ENCODE measurements at regions not wholly inside any gene's neighbourhood (a gene's known extent, or its start where the extent isn't known, plus 50 kb on each side); places are given as distances from the start of the nearest gene placed in this dataset.

DNA sequence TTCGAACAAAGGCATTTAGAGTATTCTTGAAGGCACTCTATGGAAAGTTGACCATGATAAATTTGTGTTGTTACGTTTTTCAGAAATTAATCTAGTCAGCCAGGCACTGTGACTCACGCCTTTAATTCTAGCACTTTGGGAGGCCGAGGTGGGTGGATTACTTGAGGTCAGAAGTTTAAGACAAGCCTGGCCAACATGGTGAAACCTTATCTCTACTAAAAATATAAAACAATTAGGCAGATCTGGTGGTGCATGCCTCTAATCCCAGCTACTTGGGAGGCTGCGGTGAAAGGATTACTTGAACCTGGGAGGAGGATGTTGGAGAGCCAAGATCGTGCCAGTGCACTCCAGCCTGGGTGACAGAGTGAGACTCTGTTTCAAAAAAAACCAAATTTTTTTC is 130.6 kb upstream of the BRINP3 start:
- TF ChIP-seq, protein P1, sequence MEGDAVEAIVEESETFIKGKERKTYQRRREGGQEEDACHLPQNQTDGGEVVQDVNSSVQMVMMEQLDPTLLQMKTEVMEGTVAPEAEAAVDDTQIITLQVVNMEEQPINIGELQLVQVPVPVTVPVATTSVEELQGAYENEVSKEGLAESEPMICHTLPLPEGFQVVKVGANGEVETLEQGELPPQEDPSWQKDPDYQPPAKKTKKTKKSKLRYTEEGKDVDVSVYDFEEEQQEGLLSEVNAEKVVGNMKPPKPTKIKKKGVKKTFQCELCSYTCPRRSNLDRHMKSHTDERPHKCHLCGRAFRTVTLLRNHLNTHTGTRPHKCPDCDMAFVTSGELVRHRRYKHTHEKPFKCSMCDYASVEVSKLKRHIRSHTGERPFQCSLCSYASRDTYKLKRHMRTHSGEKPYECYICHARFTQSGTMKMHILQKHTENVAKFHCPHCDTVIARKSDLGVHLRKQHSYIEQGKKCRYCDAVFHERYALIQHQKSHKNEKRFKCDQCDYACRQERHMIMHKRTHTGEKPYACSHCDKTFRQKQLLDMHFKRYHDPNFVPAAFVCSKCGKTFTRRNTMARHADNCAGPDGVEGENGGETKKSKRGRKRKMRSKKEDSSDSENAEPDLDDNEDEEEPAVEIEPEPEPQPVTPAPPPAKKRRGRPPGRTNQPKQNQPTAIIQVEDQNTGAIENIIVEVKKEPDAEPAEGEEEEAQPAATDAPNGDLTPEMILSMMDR (IDR thresholded peaks at IDR 0.05; ENCODE audit: insufficient read depth, low read length) = no peak
- DNase-seq (ENCODE audit: low read depth) = no peak
- H3K4me3 ChIP-seq (ENCODE audit: low read depth, low read length) = no peak overlapping the region

DNA sequence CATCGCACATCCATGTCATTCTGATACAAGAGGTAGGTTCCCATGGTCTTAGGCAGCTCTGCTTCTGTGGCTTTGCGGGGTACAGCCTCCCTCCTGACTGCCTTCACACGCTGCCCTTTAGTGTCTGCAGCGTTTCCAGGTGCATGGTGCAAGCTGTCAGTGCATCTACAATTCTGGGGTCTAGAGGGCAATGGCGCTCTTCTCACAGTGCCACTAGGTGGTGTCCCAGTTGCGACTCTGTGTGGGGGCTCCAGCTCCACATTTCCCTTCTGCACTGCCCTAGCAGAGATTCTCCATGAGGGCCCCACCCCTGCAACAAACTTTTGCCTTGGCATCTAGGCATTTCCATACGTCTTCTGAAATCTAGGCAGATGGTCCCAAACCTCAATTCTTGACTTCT is 138.2 kb upstream of the BRINP3 start:
- no peak overlapping the region for H3K4me3 ChIP-seq (ENCODE audit: low read depth, low read length)
- DNase-seq (ENCODE audit: low read depth) = no peak
- TF ChIP-seq, protein P1 (IDR thresholded peaks at IDR 0.05; ENCODE audit: insufficient read depth, low read length) = no peak

DNA sequence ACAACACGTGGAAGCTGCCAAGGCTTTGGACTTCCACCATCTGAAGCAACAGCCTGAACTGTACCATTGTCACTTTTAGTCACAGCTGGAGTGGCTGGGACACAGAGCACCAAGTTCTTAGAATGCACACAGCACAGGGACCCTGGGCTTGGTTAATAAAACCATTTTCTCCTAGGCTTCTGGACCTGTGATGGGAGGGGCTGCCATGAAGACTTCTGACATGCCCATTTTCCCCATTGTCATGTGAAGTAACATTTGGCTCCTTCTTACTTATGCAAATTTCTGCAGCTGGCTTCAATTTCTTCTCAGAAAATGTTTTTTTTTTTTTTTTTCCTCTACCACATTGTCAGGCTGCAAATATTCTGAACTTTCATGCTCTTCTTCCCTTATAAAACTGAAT is 138.6 kb upstream of the BRINP3 start:
- no peak overlapping the region for H3K4me3 ChIP-seq (ENCODE audit: low read depth, low read length)
- TF ChIP-seq, protein P1 (IDR thresholded peaks at IDR 0.05; ENCODE audit: insufficient read depth, low read length) = no peak
- no peak for DNase-seq (ENCODE audit: low read depth)

DNA sequence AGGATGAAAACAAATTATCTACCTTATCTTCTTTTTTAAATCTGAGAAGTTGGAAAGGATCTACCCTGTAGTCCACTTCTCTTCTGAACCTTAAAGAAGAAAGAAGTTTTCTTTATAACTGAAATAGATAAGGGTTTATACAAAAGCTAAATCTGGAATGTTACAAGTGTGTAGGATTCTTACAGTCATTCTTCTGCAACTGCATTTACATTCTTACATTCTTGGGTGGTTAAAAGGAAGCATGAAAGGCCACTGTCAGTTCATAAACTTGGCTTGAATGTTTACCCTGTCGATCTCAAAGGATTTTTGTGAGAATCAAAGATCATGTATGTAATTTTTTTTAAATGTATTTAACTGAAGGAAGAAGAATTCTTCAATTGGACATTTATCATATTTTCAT is 142.1 kb upstream of the BRINP3 start:
- no peak for DNase-seq (ENCODE audit: low read depth)
- H3K4me3 ChIP-seq (ENCODE audit: low read depth, low read length) = no peak overlapping the region
- TF ChIP-seq, protein P1 (IDR thresholded peaks at IDR 0.05; ENCODE audit: insufficient read depth, low read length) = no peak

DNA sequence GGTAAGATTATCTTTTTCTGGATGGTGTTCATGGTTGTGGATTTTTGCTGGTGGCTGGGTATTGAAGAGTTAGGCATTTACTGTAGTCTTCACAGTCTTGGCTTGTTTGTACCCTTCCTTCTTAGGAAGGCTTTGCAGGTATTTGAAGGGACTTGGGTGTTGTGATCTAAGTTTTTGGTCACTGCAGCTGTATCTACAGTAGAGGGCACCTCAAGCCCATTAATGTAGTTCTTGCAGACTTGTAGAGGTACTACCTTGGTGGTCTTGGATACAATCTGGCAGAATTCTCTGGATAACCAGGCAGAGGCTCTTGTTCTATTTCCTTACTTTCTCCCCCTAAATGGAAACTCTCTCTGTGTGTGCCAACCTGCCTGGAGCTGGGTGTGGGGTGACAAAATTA is 155.8 kb upstream of the BRINP3 start:
- TF ChIP-seq, protein P1 (IDR thresholded peaks at IDR 0.05; ENCODE audit: insufficient read depth, low read length) = no peak
- no peak overlapping the region for H3K4me3 ChIP-seq (ENCODE audit: low read depth, low read length)
- no peak for DNase-seq (ENCODE audit: low read depth)

DNA sequence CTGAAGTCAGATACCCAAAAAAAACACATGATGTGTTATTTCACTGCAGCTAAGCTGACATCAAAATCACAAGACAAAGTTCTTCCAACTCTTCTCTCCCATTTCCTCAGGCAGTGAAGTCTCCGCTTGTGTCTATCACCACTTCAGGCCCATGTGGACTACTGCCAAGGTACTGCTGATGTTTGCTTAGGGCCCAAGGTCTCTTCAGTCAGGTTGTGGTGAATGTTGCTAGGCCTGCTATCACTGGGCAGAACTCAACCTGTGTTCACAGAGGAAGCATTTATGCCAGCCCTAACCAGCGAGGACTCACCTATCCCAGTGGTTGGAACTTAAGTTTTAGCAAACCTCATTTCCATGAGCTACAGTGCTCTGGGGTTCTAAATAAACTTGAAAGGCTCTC is 156.5 kb upstream of the BRINP3 start:
- H3K4me3 ChIP-seq (ENCODE audit: low read depth, low read length) = no peak overlapping the region
- no peak for DNase-seq (ENCODE audit: low read depth)
- TF ChIP-seq, protein P1 (IDR thresholded peaks at IDR 0.05; ENCODE audit: insufficient read depth, low read length) = no peak

DNA sequence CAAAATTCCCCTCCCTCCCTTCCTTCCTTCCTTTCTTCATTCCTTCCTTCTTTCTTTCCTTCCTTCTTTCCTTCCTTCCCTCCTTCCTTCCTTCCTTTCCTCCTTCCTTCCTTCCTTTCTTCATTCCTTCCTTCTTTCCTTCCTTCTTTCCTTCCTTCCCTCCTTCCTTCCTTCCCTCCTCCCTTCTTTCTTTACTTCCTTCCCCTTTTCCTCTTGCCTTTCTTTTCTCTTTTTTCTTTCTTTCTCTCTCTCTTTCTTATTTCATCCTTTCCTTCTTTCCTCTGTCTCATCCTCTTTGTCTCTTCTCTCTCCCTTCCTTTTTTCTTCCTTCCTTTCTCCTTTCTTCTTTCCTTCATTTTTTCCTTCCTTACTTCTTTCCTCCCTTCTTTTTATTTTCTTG is 171.9 kb upstream of the BRINP3 start:
- TF ChIP-seq, protein P1 (IDR thresholded peaks at IDR 0.05; ENCODE audit: insufficient read depth, low read length) = no peak
- H3K4me3 ChIP-seq (ENCODE audit: low read depth, low read length) = no peak overlapping the region
- no peak for DNase-seq (ENCODE audit: low read depth)

Measured in fibroblast of the aortic adventitia (primary cell).